WERI-Rb-1 (cell line): ENCODE measurements at regions not wholly inside any gene's neighbourhood (a gene's known extent, or its start where the extent isn't known, plus 50 kb on each side); places are given as distances from the start of the nearest gene placed in this dataset.
"Not testable (repeated sequence)": the region's sequence is repeated elsewhere in the genome, so short reads cannot be mapped to it uniquely, and the experiment has no call there.

ENCODE experiments used
- DNase-seq: peaks from one replicate; pipeline ENCODE4 v3.0.0-alpha.2; 2020
- H3K27ac ChIP-seq: fragments of 250-450 bp; sonication (Bioruptor Pico); 2 replicates; pipeline ENCODE4 v1.5.1; 2020; ENCODE audit warnings: mild to moderate bottlenecking, moderate library complexity
- H3K27me3 ChIP-seq: fragments of 250-450 bp; sonication (Bioruptor Pico); 2 replicates; pipeline ENCODE4 v1.5.1; 2021; ENCODE audit warnings: mild to moderate bottlenecking, low read depth, moderate library complexity; ENCODE audit not compliant: insufficient read depth, severe bottlenecking
- H3K36me3 ChIP-seq: fragments of 250-450 bp; sonication (Bioruptor Pico); 2 replicates; pipeline ENCODE4 v1.5.1; 2020; ENCODE audit warnings: mild to moderate bottlenecking, moderate library complexity
- H3K4me3 ChIP-seq: 2 replicates; pipeline ENCODE4 v1.5.1; 2011; ENCODE audit warnings: low read depth, mild to moderate bottlenecking, control low read depth, low read length
- H3K9me3 ChIP-seq: fragments of 250-450 bp; sonication (Bioruptor Pico); 2 replicates; pipeline ENCODE4 v1.5.1; 2021; ENCODE audit warnings: mild to moderate bottlenecking, moderate library complexity; ENCODE audit not compliant: severe bottlenecking
- CTCF ChIP-seq: IDR thresholded peaks from 2 replicates; pipeline ENCODE4 v1.5.1; 2011; ENCODE audit warnings: low read depth, mild to moderate bottlenecking, control low read depth, inconsistent platforms, low read length

- Histone ChIP-seq H3K27ac (no peak overlapping the region), H3K27me3 (no peaks in the 10 kb centered on the region)
- no peak for DNase-seq
Measured at GRCh38 chr5:101288633-101289032, 385.6 kb upstream of the ST8SIA4 start.

GRCh38 chr5:101284736-101285375 lies 381.8 kb upstream of the ST8SIA4 start:
- no peak for DNase-seq
- Histone ChIP-seq H3K9me3 (no peaks in the 10 kb centered on the region), H3K27me3 (no peaks in the 10 kb centered on the region), H3K36me3 (no peaks in the 10 kb centered on the region), H3K27ac (no peak overlapping the region), H3K4me3 (no peak overlapping the region)
- no peak for TF ChIP-seq CTCF

More at GRCh38 chr5:101288633-101289032, 385.6 kb upstream of the ST8SIA4 start:
- H3K36me3 ChIP-seq = no peaks in the 10 kb centered on the region
- TF ChIP-seq CTCF = no peak
- H3K9me3 ChIP-seq = no peaks in the 10 kb centered on the region
- no peak overlapping the region for H3K4me3 ChIP-seq

GRCh38 chr5:101283938-101284337 lies 380.9 kb upstream of the ST8SIA4 start:
- DNase-seq, H3K27ac ChIP-seq: not testable (repeated sequence)

GRCh38 chr5:101278917-101279316 lies 375.8 kb upstream of the ST8SIA4 start:
- H3K9me3 ChIP-seq = no peaks in the 10 kb centered on the region
- no peaks in the 10 kb centered on the region for H3K36me3 ChIP-seq
- no peaks in the 10 kb centered on the region for H3K27me3 ChIP-seq
- no peak overlapping the region for H3K27ac ChIP-seq
- no peak for TF ChIP-seq CTCF
- H3K4me3 ChIP-seq = no peak overlapping the region
- DNase-seq = no peak

More at GRCh38 chr5:101283938-101284337, 380.9 kb upstream of the ST8SIA4 start:
- not testable (repeated sequence) for H3K4me3 ChIP-seq, H3K36me3 ChIP-seq, H3K27me3 ChIP-seq, H3K9me3 ChIP-seq

GRCh38 chr5:101278011-101278687 lies 375.1 kb upstream of the ST8SIA4 start:
- Histone ChIP-seq H3K9me3 (no peaks in the 10 kb centered on the region), H3K36me3 (no peaks in the 10 kb centered on the region), H3K4me3 (no peak overlapping the region), H3K27me3 (no peaks in the 10 kb centered on the region), H3K27ac (no peak overlapping the region)
- no peak for TF ChIP-seq CTCF
- DNase-seq = no peak

GRCh38 chr5:101271945-101272344 lies 368.9 kb upstream of the ST8SIA4 start:
- no peaks in the 10 kb centered on the region for H3K9me3 ChIP-seq
- no peak for TF ChIP-seq CTCF
- no peak overlapping the region for H3K4me3 ChIP-seq
- no peaks in the 10 kb centered on the region for H3K27me3 ChIP-seq
- H3K36me3 ChIP-seq = no peaks in the 10 kb centered on the region
- no peak overlapping the region for H3K27ac ChIP-seq
- DNase-seq = no peak
